ENCODE measurements at regions not wholly inside any gene's neighbourhood (a gene's known extent, or its start where the extent isn't known, plus 50 kb on each side); places are given as distances from the start of the nearest gene placed in this dataset.

GRCh38 chr4:160224049-160224448 is 1121.2 kb downstream of the RAPGEF2 start:
- TF ChIP-seq CTCF (IDR thresholded peaks at IDR 0.05; ENCODE audit: low read depth, low read length): no peak
- no peak for DNase-seq (ENCODE audit: extremely low read depth, low read depth)

- no peak for TF ChIP-seq CTCF (IDR thresholded peaks at IDR 0.05; ENCODE audit: low read depth, low read length)
- DNase-seq (ENCODE audit: extremely low read depth, low read depth): no peak
Observed at GRCh38 chr4:160233141-160233540, 1130.3 kb downstream of the RAPGEF2 start.

- DNase-seq (ENCODE audit: extremely low read depth, low read depth): no peak
- no peak for TF ChIP-seq CTCF (IDR thresholded peaks at IDR 0.05; ENCODE audit: low read depth, low read length)
Observed at GRCh38 chr4:160235285-160235684, 1132.4 kb downstream of the RAPGEF2 start.

- no peak for TF ChIP-seq CTCF (IDR thresholded peaks at IDR 0.05; ENCODE audit: low read depth, low read length)
Observed at GRCh38 chr4:160235771-160236170, 1132.9 kb downstream of the RAPGEF2 start.

GRCh38 chr4:160238790-160239189 is 1135.9 kb downstream of the RAPGEF2 start:
- DNase-seq (ENCODE audit: extremely low read depth, low read depth): no peak

More at GRCh38 chr4:160235771-160236170, 1132.9 kb downstream of the RAPGEF2 start:
- DNase-seq (ENCODE audit: extremely low read depth, low read depth): no peak

GRCh38 chr4:160247091-160247656 is 1144.3 kb downstream of the RAPGEF2 start:
- TF ChIP-seq CTCF (IDR thresholded peaks at IDR 0.05; ENCODE audit: low read depth, low read length): no peak
- DNase-seq (ENCODE audit: extremely low read depth, low read depth): no peak

More at GRCh38 chr4:160238790-160239189, 1135.9 kb downstream of the RAPGEF2 start:
- no peak for TF ChIP-seq CTCF (IDR thresholded peaks at IDR 0.05; ENCODE audit: low read depth, low read length)

- TF ChIP-seq CTCF (IDR thresholded peaks at IDR 0.05; ENCODE audit: low read depth, low read length): no peak
- DNase-seq (ENCODE audit: extremely low read depth, low read depth): no peak
Observed at GRCh38 chr4:160251522-160252170, 1148.8 kb downstream of the RAPGEF2 start.

Measured in AG09319 (cell line).